GM12878 (cell line): ENCODE measurements at regions not wholly inside any gene's neighbourhood (a gene's known extent, or its start where the extent isn't known, plus 50 kb on each side); places are given as distances from the start of the nearest gene placed in this dataset.

Experiments used
- ATAC-seq: fragments of 200-7000 bp; cut with Tn5 transposase; 3 replicates; pipeline ENCODE4 v1.9.1; 2020; ENCODE audit warnings: mild to moderate bottlenecking, moderate library complexity
- BruUV-seq: library from RNA; stranded (reverse); fragments of 400-500 nt; replicated peaks from 2 replicates; lab custom pipeline; 2021; lab: Mats Ljungman, UMichigan
- CTCF ChIA-PET: fragments of 300-600 bp; sonication (Branson Sonifier 250); formaldehyde crosslinking; extraction: SDS; loops from one replicate; lab custom pipeline; 2021; ENCODE audit warnings: inconsistent platforms; lab: Yijun Ruan, JAX
- POLR2A ChIA-PET: fragments of 350-600 bp; formaldehyde crosslinking; extraction: SDS; loops from one replicate; lab custom pipeline; 2021; ENCODE audit warnings: inconsistent platforms; lab: Charles Lee
- RAD21 ChIA-PET: fragments of 300-600 bp; sonication (Branson Sonifier 250); formaldehyde crosslinking; loops from one replicate; lab custom pipeline; 2023; ENCODE audit warnings: antibody characterized with exemption; ENCODE audit not compliant: unreplicated experiment; lab: Charles Lee
- SMC1A ChIA-PET: fragments of 300-600 bp; sonication (Branson Sonifier 250); formaldehyde crosslinking; loops from one replicate; lab custom pipeline; 2023; ENCODE audit not compliant: unreplicated experiment, uncharacterized antibody; lab: Charles Lee
- DNase-seq: peaks from one replicate; pipeline ENCODE4 v3.0.0-alpha.2; 2011; ENCODE audit warnings: low read depth, low spot score
- FAIRE-seq: peaks from 3 replicates; lab custom pipeline; 2011; peaks lifted over from hg19 to GRCh38; lab: Jason Lieb, UNC
- H2AFZ ChIP-seq: 2 replicates; pipeline ENCODE4 v1.6.0; 2011; ENCODE audit warnings: low read depth, low read length, control low read depth; ENCODE audit not compliant: control insufficient read depth
- H3K27ac ChIP-seq: 2 replicates; pipeline ENCODE4 v1.5.1; 2011; ENCODE audit warnings: control low read depth; ENCODE audit not compliant: control insufficient read depth, insufficient read depth
- H3K27me3 ChIP-seq, 2 experiments: replicated peaks in 1 of 2; 2 replicates each; pipeline versions ENCODE4 v1.6.0 to v1.6.1; 2011; ENCODE audit warnings: low read length in 1 of 2; ENCODE audit not compliant: control insufficient read depth in 2 of 2, insufficient read depth in 2 of 2
- H3K36me3 ChIP-seq, 2 experiments: 2 replicates each; pipeline ENCODE4 v1.5.1; 2011; ENCODE audit warnings: low read length in 1 of 2; ENCODE audit not compliant: control insufficient read depth in 2 of 2, insufficient read depth in 2 of 2
- H3K4me1 ChIP-seq: 2 replicates; pipeline ENCODE4 v1.6.1; 2011; ENCODE audit warnings: mild to moderate bottlenecking, low read length, moderate library complexity, mixed read lengths; ENCODE audit not compliant: control insufficient read depth, insufficient read depth
- H3K4me2 ChIP-seq: 2 replicates; pipeline ENCODE4 v1.6.0; 2011; ENCODE audit warnings: control low read depth; ENCODE audit not compliant: control insufficient read depth, insufficient read depth
- H3K4me3 ChIP-seq: fragments of 200-600 bp; sonication (generic); 2 replicates; pipeline ENCODE4 v1.5.1; 2016
- H3K79me2 ChIP-seq: 2 replicates; pipeline ENCODE4 v1.6.0; 2011; ENCODE audit warnings: low read length; ENCODE audit not compliant: control insufficient read depth, insufficient read depth
- H3K9ac ChIP-seq: 2 replicates; pipeline ENCODE4 v1.8.0; 2011; ENCODE audit warnings: low read length, control low read depth, mixed read lengths; ENCODE audit not compliant: control insufficient read depth, insufficient read depth
- H3K9me3 ChIP-seq: replicated peaks from 3 replicates; pipeline ENCODE4 v1.5.1; 2011; ENCODE audit warnings: mild to moderate bottlenecking, low read length; ENCODE audit not compliant: control insufficient read depth, insufficient read depth
- H4K20me1 ChIP-seq: 2 replicates; pipeline ENCODE4 v1.6.0; 2011; ENCODE audit not compliant: control insufficient read depth, insufficient read depth
- EGR1 ChIP-seq, 2 experiments: IDR thresholded peaks; 1 replicate in 1 of 2; 2 replicates in 1 of 2; pipeline ENCODE4 v1.6.1; 2011 to 2012; ENCODE audit warnings: low read depth in 2 of 2, low read length in 2 of 2, borderline replicate concordance in 1 of 2, mild to moderate bottlenecking in 1 of 2, moderate library complexity in 1 of 2
- WGBS: methylation state at CpG from one replicate; pipeline ENCODE4 v1.1.6; 2016; ENCODE audit warnings: low lambda C conversion rate; ENCODE audit not compliant: insufficient replicate concordance, insufficient coverage; ENCODE audit errors: missing lambda C conversion rate; 5-methylcytosine and 5-hydroxymethylcytosine counted together
- in situ Hi-C: fragments of 300-500 bp; cut with MboI; formaldehyde crosslinking; loops from 9 replicates; pipeline ENCODE4 v1.14.3; 2018; ENCODE audit warnings: mixed read lengths
- intact Hi-C: fragments of 100-400 bp; cut with micrococcal nuclease; formaldehyde crosslinking; loops from one replicate; pipeline ENCODE4 v1.14.2; 2022; ENCODE audit not compliant: unreplicated experiment
- TF ChIP-seq, protein P1 (sequence below): IDR thresholded peaks from 2 replicates; pipeline ENCODE4 v1.6.1; 2011; ENCODE audit warnings: borderline replicate concordance, low read depth, mild to moderate bottlenecking, moderate library complexity, low read length; ENCODE audit not compliant: insufficient read depth, poor library complexity, severe bottlenecking

- Histone ChIP-seq H3K79me2 (no peaks in the 10 kb centered on the region), H3K36me3 (no peaks in the 10 kb centered on the region), H3K9ac (no peak overlapping the region), H3K4me1 (no peaks in the 10 kb centered on the region), H4K20me1 (no peaks in the 10 kb centered on the region), H2AFZ (no peak overlapping the region), H3K4me2 (no peak overlapping the region), H3K4me3 (no peak overlapping the region), H3K27ac (no peak overlapping the region), H3K27me3 (no peaks in the 10 kb centered on the region), H3K9me3 (no peaks in the 10 kb centered on the region)
- 28% methylated on average over 2 of the region's 2 CpGs for WGBS
- ATAC-seq (no peak), FAIRE-seq (no peak), DNase-seq (no peak)
- no TSS peak for BruUV-seq
- CTCF ChIA-PET, result interaction anchor here (0.7 kb wide), 1 partner anchor 691 kb away, joined by 5 read pairs; no protein-coding TSS in a partner anchor
- TF ChIP-seq EGR1 (IDR thresholded peaks at IDR 0.05; ENCODE audit: borderline replicate concordance in 1 of 2, low read depth in 2 of 2, low read length in 2 of 2), result no peak
- RAD21 ChIA-PET, result no interaction called here
- intact Hi-C loops (no loop called here), in situ Hi-C loops (no loop called here)
- POLR2A ChIA-PET, result no interaction called here
- SMC1A ChIA-PET, result no interaction called here
Measured at GRCh38 chr12:115864396-115864795, 413.1 kb downstream of the MED13L start.

GRCh38 chr12:115860619-115861018 is 416.9 kb downstream of the MED13L start:
- no peak overlapping the region for H2AFZ ChIP-seq
- H3K79me2 ChIP-seq, result no peaks in the 10 kb centered on the region
- POLR2A ChIA-PET, result no interaction called here
- 10% methylated on average over 3 of the region's 3 CpGs for WGBS
- SMC1A ChIA-PET, result no interaction called here
- DNase-seq, result no peak
- CTCF ChIA-PET, result no interaction called here
- H3K27ac ChIP-seq, result no peak overlapping the region
- intact Hi-C loops (no loop called here), in situ Hi-C loops (no loop called here)
- H3K36me3 ChIP-seq, result no peaks in the 10 kb centered on the region
- H4K20me1 ChIP-seq, result no peaks in the 10 kb centered on the region
- no peak overlapping the region for H3K4me3 ChIP-seq
- H3K4me2 ChIP-seq, result no peak overlapping the region
- no peaks in the 10 kb centered on the region; a peak in 1 of 4 replicates for H3K27me3 ChIP-seq
- RAD21 ChIA-PET, result no interaction called here
- no peak overlapping the region for H3K9ac ChIP-seq
- FAIRE-seq, result no peak
- TF ChIP-seq, protein P1, sequence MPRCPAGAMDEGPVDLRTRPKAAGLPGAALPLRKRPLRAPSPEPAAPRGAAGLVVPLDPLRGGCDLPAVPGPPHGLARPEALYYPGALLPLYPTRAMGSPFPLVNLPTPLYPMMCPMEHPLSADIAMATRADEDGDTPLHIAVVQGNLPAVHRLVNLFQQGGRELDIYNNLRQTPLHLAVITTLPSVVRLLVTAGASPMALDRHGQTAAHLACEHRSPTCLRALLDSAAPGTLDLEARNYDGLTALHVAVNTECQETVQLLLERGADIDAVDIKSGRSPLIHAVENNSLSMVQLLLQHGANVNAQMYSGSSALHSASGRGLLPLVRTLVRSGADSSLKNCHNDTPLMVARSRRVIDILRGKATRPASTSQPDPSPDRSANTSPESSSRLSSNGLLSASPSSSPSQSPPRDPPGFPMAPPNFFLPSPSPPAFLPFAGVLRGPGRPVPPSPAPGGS, result no peak
- no peaks in the 10 kb centered on the region for H3K9me3 ChIP-seq
- BruUV-seq, result no TSS peak
- no peaks in the 10 kb centered on the region for H3K4me1 ChIP-seq
- no peak for ATAC-seq
